ENCODE measurements at regions not wholly inside any gene's neighbourhood (a gene's known extent, or its start where the extent isn't known, plus 50 kb on each side); places are given as distances from the start of the nearest gene placed in this dataset.

DNA sequence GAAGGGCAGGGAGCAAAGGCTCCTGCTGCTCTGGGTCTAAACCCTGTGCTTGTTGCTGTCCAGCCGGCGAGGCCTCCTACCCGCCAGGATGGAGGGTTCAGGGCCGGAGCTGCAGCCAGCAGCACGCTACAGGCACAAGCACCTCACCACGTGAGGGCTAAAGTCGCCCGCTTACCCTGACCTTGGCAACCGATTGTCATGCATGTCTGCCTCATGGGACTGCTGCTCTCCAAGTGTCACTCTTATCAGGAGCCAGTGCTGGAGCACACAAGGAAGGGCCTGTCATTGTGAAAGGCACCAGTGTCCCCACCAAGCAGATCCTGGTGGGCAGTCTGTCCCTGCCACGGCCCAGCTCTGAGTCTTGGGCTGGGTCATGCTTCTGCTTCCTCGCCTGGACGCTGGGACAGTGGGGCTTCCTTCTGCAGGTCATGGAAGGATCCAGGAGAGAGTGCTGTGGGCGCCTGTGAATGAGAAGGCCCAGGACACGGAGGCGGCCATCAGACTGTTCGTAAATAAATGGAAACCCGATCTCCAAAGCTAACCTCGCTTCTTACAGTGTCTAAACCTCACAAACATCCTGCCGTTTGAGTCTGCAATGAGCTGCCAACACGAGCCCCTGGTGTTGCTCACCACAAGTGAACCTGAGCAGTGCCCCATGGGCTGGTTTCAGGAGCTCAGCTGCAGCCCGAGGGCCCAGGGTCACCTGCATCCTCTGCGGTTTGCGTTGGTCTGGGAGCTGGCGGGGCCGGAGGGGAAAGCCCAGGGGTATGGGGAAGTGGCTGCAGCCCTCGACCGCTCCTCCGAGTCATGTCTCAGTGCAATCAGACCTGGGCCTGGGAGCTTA lies 58.2 kb upstream of the RXRA start:
- TF ChIP-seq, protein P1, sequence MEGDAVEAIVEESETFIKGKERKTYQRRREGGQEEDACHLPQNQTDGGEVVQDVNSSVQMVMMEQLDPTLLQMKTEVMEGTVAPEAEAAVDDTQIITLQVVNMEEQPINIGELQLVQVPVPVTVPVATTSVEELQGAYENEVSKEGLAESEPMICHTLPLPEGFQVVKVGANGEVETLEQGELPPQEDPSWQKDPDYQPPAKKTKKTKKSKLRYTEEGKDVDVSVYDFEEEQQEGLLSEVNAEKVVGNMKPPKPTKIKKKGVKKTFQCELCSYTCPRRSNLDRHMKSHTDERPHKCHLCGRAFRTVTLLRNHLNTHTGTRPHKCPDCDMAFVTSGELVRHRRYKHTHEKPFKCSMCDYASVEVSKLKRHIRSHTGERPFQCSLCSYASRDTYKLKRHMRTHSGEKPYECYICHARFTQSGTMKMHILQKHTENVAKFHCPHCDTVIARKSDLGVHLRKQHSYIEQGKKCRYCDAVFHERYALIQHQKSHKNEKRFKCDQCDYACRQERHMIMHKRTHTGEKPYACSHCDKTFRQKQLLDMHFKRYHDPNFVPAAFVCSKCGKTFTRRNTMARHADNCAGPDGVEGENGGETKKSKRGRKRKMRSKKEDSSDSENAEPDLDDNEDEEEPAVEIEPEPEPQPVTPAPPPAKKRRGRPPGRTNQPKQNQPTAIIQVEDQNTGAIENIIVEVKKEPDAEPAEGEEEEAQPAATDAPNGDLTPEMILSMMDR (conservative IDR thresholded peaks at IDR 0.05 in 1 of 2, IDR thresholded peaks at IDR 0.05 in 1 of 2; ENCODE audit: extremely low read depth in 1 of 2, insufficient read depth in 1 of 2, low read depth in 1 of 2, low read length in 2 of 2), result no peak
- no peak for TF ChIP-seq EZH2 (IDR thresholded peaks at IDR 0.05; ENCODE audit: borderline replicate concordance, low read length)
